A172 (cell line): ENCODE measurements at regions not wholly inside any gene's neighbourhood (a gene's known extent, or its start where the extent isn't known, plus 50 kb on each side); places are given as distances from the start of the nearest gene placed in this dataset.
A peak's percentile ranks its signal among the peaks of the same experiment; 100 is the strongest.

Source experiments
- DNase-seq: peaks from one replicate; pipeline ENCODE4 v3.0.0-alpha.2; 2015; ENCODE audit warnings: low spot score

DNA sequence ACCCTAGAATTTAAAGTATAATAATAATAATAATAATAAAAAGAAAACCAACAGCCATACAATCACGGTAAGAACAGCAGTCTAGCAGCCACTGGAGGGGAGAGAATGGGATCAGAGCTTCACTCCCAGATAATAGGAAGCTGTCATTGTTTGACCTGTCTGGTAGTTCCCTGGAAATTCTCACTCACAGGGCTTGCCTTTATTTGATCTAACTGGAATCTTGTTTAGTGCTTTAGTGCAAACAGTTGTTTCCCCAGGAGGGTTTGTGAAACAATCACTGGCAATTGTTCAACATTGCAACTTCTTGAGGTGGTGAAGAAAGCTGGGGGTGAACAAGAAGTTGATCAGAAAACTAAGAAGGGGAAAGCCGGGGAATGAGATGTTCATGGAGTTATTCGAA lies 68.7 kb upstream of the PTCSC3 start:
- no peak for DNase-seq

DNA sequence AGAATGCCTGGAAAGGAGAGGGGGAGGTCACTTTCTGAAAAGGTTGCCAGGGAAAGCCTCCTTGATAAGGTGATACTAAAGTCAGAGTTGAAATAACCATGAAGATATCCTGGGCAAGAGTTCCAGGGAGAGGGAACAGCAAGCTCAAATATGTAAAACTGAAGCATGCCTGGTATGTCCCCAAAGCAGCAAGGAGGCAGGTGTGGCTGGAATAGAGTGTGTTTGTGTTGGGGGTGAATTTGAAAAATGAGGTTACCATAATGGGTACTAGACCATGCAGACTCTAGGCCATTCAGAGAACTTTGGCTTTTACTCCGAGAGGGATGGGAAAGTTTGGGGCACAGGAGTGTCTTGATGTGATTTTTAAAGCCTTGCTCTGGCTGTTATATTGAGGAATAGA lies 66.7 kb upstream of the PTCSC3 start:
- no peak for DNase-seq

DNA sequence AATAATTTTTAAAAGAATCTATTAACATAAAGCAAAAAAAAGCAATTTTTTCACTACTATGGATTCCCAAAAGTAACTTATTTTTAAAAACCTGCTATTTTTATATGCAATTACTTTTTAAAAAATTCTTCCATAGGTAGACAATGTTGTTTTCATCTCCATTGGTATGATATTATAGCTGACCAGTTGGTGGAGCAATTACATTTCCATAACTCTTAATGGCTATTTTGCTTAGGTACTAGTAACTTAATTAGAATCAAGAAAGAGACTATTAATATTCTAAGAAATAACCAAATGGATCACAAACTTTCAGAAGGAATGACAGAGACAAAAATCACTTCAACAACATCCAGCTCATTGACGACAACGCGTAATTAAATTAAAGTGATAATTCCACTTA lies 64.7 kb upstream of the PTCSC3 start:
- DNase-seq: no peak

DNA sequence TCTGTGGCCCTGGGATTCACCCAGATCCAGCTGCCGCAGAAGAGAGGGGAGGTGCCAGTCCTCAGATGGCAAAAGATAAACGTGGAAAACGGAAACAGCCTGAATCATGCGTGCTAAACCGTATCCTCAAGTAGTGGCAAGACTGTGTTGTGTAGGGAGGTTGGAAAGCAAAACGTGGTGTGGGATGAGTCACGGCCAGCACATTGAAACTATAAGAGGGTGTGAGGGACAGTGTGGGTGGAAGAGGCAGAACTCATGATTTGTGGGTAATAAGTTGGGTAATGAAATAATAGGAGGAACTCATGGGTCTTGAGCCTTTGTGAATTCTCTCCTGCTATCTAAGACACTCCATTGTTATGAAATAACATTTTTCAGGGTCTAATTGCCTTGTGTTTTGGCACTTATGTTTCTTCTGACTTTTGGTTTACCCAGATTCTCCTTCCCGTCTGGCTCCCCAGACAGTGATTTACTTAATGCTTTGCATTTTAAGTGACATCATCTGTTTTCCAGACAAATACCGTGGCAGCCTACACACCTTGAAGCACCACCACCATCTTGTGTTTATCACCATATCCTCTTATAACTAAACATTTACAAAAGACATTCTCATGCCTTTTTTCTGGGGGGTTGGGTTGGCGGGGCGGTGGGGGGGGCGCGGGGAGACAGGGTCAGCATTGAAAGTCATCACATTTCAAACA lies 62.3 kb upstream of the PTCSC3 start:
- peak; percentile 70 for DNase-seq

DNA sequence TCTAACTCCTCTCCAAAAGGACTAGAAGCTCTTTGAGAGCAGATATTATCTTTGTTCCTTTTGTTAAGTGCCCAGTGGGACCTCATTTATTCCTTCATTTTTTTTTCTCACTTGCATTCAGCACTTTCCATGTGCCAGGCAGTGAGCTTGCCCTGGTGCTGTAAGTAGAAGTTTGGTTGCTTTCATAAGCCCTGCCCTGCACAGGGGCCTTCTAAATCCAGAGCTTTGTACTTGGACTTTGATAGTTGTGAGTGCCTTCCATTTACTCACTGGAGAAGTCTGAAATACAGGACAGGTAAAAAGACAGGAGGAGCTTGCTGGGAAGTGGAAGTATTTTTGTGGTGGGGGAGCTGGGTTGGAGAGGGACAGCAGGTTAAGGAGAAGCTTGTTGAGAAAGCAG lies 56.7 kb upstream of the PTCSC3 start:
- DNase-seq: no peak

DNA sequence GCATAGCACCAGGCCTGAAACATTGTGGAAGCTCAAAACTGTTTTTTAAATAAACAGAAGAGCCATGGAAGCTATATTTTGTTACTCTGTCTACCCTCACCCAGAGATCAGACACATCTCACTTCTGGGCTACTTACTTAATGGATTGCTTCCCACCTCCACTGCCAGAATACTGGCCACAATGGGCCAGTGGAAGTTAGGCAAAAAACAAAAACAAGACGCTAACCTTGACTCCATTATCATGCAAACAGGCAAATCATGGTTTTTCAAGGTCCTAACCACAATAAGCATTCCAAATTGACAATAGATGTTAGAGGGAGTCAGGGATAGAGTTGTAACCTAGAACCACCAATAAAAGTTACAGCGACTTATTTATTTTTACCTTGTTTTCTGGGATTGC lies 52.7 kb upstream of the PTCSC3 start:
- DNase-seq: no peak

DNA sequence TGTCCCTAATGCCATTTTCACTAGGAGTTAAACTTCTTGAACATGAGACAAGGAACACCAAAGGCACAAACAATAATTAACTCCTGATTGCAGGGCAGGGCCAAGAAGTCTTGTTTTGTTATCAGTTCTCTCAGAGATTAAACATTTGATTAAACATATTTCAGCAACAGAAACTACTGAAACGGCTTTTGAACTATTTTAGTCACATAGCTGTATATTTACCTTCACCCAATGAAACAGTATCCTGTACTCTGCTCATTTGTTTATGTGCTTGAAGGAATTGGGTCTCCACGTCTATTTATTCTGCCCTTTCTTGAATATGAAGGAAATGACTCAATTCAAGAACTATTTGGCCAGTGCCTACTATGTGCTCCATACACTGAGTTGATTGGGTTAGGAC lies 51.3 kb upstream of the PTCSC3 start:
- peak; percentile 7 for DNase-seq

DNA sequence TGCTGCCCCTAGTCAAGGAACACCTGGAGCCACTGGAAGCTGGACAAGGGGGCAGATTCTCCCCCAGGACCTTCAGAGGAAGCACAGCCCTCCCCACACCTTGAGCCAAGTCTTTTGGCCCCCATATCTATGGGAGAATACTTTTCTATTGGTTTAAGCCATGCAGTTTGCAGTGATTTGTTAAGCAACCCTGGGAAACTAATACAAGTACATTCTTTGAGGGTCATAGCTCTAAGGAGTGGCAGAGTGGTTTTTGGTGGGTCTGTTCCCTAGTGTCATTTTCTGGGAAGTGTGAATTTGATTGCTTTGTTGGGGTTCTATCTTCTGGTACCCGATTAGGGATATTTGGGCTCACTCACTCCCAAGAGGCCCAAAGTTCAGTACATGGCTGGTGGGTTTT lies 50.8 kb upstream of the PTCSC3 start:
- no peak for DNase-seq
